HCT116 (cell line): ENCODE measurements at regions not wholly inside any gene's neighbourhood (a gene's known extent, or its start where the extent isn't known, plus 50 kb on each side); places are given as distances from the start of the nearest gene placed in this dataset.

Experiments used
- ELF1 ChIP-seq: IDR thresholded peaks from 2 replicates; pipeline ENCODE4 v1.6.1; 2012; ENCODE audit warnings: low read depth, borderline replicate concordance
- EZH2phosphoT487 ChIP-seq: fragments of 200-600 bp; IDR thresholded peaks from 2 replicates; pipeline ENCODE4 v1.6.1; 2018; ENCODE audit warnings: antibody characterized with exemption, borderline replicate concordance
- JUND ChIP-seq: IDR thresholded peaks from 2 replicates; pipeline ENCODE4 v1.6.1; 2012
- MAX ChIP-seq: IDR thresholded peaks from 2 replicates; pipeline ENCODE4 v1.6.1; 2012
- POLR2A ChIP-seq: IDR thresholded peaks from 2 replicates; pipeline ENCODE4 v1.7.0; 2011; ENCODE audit warnings: borderline replicate concordance; ENCODE audit not compliant: insufficient read depth, insufficient read length; ENCODE audit errors: extremely low read depth
- POLR2AphosphoS5 ChIP-seq: IDR thresholded peaks from 2 replicates; pipeline ENCODE4 v1.6.1; 2011; ENCODE audit warnings: mild to moderate bottlenecking, low read depth, low read length, moderate library complexity
- RAD21 ChIP-seq: IDR thresholded peaks from 2 replicates; pipeline ENCODE4 v1.6.1; 2012; ENCODE audit warnings: low read depth, mild to moderate bottlenecking
- SP1 ChIP-seq: IDR thresholded peaks from 2 replicates; pipeline ENCODE4 v1.6.1; 2012; ENCODE audit warnings: low read depth
- TCF7L2 ChIP-seq: IDR thresholded peaks from 2 replicates; pipeline ENCODE4 v1.7.0; 2011; ENCODE audit warnings: borderline replicate concordance, inconsistent platforms; ENCODE audit not compliant: insufficient read depth, insufficient read length; ENCODE audit errors: extremely low read depth
- YY1 ChIP-seq: IDR thresholded peaks from 2 replicates; pipeline ENCODE4 v1.6.1; 2011; ENCODE audit warnings: low read length, low read depth, moderate library complexity, mild to moderate bottlenecking; ENCODE audit not compliant: insufficient replicate concordance; ENCODE audit errors: extremely low read depth
- ZFX ChIP-seq: fragments of 450-650 bp; IDR thresholded peaks from 2 replicates; pipeline ENCODE4 v1.6.1; 2017
- ZNF274 ChIP-seq: fragments of 200-500 bp; sonication (Bioruptor generic); IDR thresholded peaks from 2 replicates; pipeline ENCODE4 v1.6.1; 2014; ENCODE audit warnings: mild to moderate bottlenecking, low read depth, low read length, inconsistent platforms
- TF ChIP-seq, protein P1 (sequence below): IDR thresholded peaks from 2 replicates; pipeline ENCODE4 v1.6.1; 2012; ENCODE audit warnings: low read depth
- TF ChIP-seq, protein P2 (sequence below), 3 experiments: fragments of 200-600 bp in 1 of 3; sonication (generic) in 1 of 3; IDR thresholded peaks in 2 of 3; conservative IDR thresholded peaks in 1 of 3; 2 replicates each; pipeline ENCODE4 v1.5.1; 2012 to 2017; ENCODE audit warnings: low read depth in 2 of 3, low read length in 2 of 3, antibody characterized with exemption in 1 of 3, borderline replicate concordance in 1 of 3, control low read depth in 1 of 3, mild to moderate bottlenecking in 1 of 3, mixed read lengths in 1 of 3, mixed run types in 1 of 3, moderate library complexity in 1 of 3; ENCODE audit not compliant: insufficient read depth in 1 of 3

- TF ChIP-seq SP1 (no peak), TCF7L2 (no peak), EZH2phosphoT487 (no peak), POLR2AphosphoS5 (no peak), ZFX (no peak), YY1 (no peak), POLR2A (no peak), MAX (no peak), RAD21 (no peak), ZNF274 (no peak), JUND (no peak), ELF1 (no peak)
- TF ChIP-seq, protein P1, sequence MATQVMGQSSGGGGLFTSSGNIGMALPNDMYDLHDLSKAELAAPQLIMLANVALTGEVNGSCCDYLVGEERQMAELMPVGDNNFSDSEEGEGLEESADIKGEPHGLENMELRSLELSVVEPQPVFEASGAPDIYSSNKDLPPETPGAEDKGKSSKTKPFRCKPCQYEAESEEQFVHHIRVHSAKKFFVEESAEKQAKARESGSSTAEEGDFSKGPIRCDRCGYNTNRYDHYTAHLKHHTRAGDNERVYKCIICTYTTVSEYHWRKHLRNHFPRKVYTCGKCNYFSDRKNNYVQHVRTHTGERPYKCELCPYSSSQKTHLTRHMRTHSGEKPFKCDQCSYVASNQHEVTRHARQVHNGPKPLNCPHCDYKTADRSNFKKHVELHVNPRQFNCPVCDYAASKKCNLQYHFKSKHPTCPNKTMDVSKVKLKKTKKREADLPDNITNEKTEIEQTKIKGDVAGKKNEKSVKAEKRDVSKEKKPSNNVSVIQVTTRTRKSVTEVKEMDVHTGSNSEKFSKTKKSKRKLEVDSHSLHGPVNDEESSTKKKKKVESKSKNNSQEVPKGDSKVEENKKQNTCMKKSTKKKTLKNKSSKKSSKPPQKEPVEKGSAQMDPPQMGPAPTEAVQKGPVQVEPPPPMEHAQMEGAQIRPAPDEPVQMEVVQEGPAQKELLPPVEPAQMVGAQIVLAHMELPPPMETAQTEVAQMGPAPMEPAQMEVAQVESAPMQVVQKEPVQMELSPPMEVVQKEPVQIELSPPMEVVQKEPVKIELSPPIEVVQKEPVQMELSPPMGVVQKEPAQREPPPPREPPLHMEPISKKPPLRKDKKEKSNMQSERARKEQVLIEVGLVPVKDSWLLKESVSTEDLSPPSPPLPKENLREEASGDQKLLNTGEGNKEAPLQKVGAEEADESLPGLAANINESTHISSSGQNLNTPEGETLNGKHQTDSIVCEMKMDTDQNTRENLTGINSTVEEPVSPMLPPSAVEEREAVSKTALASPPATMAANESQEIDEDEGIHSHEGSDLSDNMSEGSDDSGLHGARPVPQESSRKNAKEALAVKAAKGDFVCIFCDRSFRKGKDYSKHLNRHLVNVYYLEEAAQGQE = no peak
- TF ChIP-seq, protein P2, sequence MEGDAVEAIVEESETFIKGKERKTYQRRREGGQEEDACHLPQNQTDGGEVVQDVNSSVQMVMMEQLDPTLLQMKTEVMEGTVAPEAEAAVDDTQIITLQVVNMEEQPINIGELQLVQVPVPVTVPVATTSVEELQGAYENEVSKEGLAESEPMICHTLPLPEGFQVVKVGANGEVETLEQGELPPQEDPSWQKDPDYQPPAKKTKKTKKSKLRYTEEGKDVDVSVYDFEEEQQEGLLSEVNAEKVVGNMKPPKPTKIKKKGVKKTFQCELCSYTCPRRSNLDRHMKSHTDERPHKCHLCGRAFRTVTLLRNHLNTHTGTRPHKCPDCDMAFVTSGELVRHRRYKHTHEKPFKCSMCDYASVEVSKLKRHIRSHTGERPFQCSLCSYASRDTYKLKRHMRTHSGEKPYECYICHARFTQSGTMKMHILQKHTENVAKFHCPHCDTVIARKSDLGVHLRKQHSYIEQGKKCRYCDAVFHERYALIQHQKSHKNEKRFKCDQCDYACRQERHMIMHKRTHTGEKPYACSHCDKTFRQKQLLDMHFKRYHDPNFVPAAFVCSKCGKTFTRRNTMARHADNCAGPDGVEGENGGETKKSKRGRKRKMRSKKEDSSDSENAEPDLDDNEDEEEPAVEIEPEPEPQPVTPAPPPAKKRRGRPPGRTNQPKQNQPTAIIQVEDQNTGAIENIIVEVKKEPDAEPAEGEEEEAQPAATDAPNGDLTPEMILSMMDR (IDR thresholded peaks at IDR 0.05 in 2 of 3, conservative IDR thresholded peaks at IDR 0.05 in 1 of 3; ENCODE audit: borderline replicate concordance in 1 of 3, insufficient read depth in 1 of 3, low read depth in 2 of 3, low read length in 2 of 3) = no peak
Measured at GRCh38 chr12:73221836-73222235, 949.7 kb downstream of the TRHDE start.
